ENCODE measurements at regions not wholly inside any gene's neighbourhood (a gene's known extent, or its start where the extent isn't known, plus 50 kb on each side); places are given as distances from the start of the nearest gene placed in this dataset.
A peak's percentile ranks its signal among the peaks of the same experiment; 100 is the strongest.

DNA sequence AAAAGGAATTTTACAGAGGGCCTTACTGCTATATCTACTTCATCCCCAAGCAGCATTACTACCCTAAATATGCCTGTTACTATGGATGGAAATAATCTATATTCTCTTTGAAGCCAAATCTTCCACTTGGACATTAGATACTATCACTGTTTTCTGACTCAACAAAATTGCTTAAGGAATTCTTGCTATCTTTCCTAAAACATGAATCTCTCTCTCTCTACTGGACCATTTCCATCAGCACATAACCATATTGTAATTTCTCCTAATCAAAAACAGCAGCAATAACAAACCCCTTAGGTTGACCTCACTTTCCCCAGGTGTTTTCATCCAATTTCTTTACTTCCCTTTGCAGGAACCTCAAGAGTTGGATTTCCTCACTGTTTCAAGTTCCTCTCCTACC lies 67.9 kb upstream of the BLID start:
- H3K36me3 Mint-ChIP-seq (ENCODE audit: insufficient read depth in 2 of 2), result no peaks in the 10 kb centered on the region
- no peak for DNase-seq
- no peaks in the 10 kb centered on the region for H3K4me1 Mint-ChIP-seq (ENCODE audit: low read depth)
- no peak overlapping the region for H3K27ac Mint-ChIP-seq
- H3K27me3 Mint-ChIP-seq (ENCODE audit: low read depth), result peaks cover 13% of the 10 kb centered on the region
- H3K4me3 Mint-ChIP-seq, result no peak overlapping the region
- no peaks in the 10 kb centered on the region for H3K9me3 Mint-ChIP-seq
- ATAC-seq (replicated peaks in 1 of 2), result no peak

DNA sequence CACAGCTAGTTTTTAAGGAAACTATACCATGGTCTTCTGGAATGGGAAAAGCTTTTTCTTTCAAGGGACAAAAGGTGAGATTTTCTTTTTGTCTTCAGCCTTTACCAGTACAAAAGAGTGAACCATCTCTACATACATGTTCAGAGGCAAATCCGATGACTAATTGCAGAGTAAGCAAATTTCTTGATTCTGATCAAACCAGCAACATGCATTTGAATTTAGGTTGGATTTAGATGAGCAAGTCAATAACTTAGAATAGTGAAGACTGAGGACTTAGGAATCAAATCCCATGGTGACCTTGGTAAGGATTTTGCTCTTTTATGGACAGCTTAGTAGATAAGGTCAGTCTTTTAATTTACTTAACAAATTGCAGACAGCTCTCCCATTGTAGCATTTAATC lies 65.9 kb upstream of the BLID start:
- Mint-ChIP-seq H3K4me3 (no peak overlapping the region), H3K36me3 (ENCODE audit: insufficient read depth in 2 of 2) (no peaks in the 10 kb centered on the region), H3K27me3 (ENCODE audit: low read depth) (peaks cover 13% of the 10 kb centered on the region), H3K4me1 (ENCODE audit: low read depth) (no peaks in the 10 kb centered on the region), H3K27ac (no peak overlapping the region), H3K9me3 (no peaks in the 10 kb centered on the region)
- ATAC-seq (replicated peaks in 1 of 2) (no peak), DNase-seq (no peak)

DNA sequence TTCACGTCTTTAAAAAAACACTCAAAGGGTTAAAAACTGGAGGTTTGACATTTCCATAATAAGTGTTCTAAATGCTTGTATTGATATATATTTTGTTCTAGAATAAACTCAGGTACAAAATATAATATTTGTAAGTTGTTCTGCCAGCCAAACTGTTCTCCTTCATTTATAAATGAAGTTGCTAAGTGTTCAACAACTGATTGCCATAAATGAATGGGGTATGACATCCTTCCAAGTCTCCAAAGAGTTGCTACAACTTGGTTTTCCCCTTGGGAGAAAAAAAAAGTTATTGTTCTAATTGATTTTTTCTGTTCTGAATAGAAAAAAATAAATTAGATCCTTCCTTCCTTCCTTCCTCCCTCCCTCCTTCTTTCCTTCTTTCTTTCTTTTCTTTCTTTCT lies 65.4 kb upstream of the BLID start:
- Mint-ChIP-seq H3K27ac (no peak overlapping the region), H3K27me3 (ENCODE audit: low read depth) (peaks cover 13% of the 10 kb centered on the region), H3K4me3 (no peak overlapping the region), H3K9me3 (no peaks in the 10 kb centered on the region), H3K36me3 (ENCODE audit: insufficient read depth in 2 of 2) (no peaks in the 10 kb centered on the region), H3K4me1 (ENCODE audit: low read depth) (no peaks in the 10 kb centered on the region)
- ATAC-seq (replicated peaks in 1 of 2) (no peak), DNase-seq (no peak)

DNA sequence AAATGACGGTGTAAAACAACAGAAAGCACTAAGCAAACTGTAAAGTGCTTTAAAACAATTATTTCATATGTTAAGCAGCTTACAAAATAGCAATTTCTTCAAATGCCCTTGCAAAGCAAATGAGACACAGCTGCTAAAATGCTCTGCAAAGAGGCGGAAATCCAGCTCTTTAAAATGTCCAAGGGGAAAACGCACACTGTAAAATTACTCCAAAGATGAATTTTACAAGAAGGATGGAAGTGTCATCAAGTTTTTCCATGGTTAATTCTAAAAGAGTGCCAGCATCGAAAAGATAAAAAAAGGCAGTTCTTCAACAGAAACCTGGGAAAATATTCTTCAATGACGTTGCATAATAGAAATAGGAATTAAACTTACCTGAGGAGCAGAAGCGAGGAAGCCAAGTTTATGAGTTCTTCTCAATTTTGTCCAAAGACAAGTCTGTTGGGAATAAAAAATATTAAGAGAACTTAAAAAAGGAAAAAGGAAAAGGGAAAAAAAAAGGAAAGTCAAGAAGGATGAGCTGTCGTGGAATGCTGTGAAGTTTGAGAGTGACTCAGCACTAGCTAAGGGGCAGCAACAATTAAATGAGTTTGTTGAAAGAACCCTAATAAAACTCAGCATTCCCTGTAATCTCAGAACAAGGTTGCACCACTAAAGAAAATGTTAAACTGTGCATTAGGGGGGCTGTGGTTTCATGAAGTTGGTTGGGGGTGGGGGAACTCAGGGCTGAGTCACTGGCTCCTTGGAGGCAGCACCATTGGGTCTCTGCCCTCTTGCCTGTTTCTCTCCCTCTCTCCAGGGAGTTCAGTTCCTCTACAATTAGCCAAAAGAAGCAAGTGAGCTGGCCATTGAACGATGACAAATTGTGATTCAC lies 64.2 kb upstream of the BLID start:
- Mint-ChIP-seq H3K27me3 (ENCODE audit: low read depth) (peaks cover 9% of the 10 kb centered on the region), H3K27ac (no peak overlapping the region), H3K4me1 (ENCODE audit: low read depth) (no peaks in the 10 kb centered on the region), H3K4me3 (no peak overlapping the region), H3K9me3 (no peaks in the 10 kb centered on the region), H3K36me3 (ENCODE audit: insufficient read depth in 2 of 2) (no peaks in the 10 kb centered on the region)
- ATAC-seq (replicated peaks in 1 of 2) (no peak), DNase-seq (no peak)

DNA sequence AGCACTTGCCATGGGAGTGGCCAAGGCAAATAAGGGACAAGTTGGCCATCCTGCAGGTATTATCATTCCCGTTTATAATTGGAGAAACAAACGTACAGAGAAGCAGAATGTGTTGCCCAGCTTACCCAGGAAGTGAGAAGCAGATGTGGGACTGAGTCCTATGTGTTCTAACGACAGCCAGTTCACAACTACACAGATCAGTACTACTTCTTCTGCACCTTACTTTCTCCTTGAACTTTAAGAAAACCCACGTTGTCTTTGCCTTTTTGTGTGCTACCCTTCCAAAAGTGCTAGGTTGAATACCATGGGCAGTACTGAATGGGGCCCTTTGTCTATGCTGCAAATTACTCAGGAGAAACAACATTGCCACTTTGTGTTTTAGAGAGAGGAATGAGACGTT lies 62.8 kb upstream of the BLID start:
- Mint-ChIP-seq H3K36me3 (ENCODE audit: insufficient read depth in 2 of 2) (no peaks in the 10 kb centered on the region), H3K4me3 (no peak overlapping the region), H3K27ac (no peak overlapping the region), H3K9me3 (no peaks in the 10 kb centered on the region), H3K27me3 (ENCODE audit: low read depth) (no peaks in the 10 kb centered on the region), H3K4me1 (ENCODE audit: low read depth) (no peaks in the 10 kb centered on the region)
- DNase-seq (no peak), ATAC-seq (replicated peaks in 1 of 2) (no peak)

DNA sequence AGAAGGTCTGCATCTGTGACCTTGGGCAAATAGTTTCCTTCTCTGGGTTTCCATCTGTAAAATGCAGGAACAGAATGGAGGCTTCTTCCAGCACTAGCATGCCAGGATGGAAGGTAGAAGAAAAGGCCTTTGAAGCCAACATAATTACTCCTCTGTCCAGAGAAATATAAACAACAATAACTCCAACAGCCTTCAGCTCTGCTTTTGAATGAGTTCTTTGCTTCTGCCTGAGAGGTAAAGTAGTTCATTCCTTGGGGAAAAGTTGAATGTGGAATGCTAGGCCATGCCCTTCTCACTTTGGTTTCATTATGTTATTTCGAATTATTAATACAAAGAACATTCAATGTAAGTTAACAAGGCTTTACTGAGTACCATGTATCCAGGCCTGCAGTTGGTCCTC lies 61.2 kb upstream of the BLID start:
- H3K4me3 Mint-ChIP-seq, result no peak overlapping the region
- no peak overlapping the region for H3K27ac Mint-ChIP-seq
- H3K9me3 Mint-ChIP-seq, result no peaks in the 10 kb centered on the region
- no peaks in the 10 kb centered on the region for H3K36me3 Mint-ChIP-seq (ENCODE audit: insufficient read depth in 2 of 2)
- ATAC-seq (replicated peaks in 1 of 2) (no peak), DNase-seq (no peak)
- peaks cover 5% of the 10 kb centered on the region for H3K27me3 Mint-ChIP-seq (ENCODE audit: low read depth)
- H3K4me1 Mint-ChIP-seq (ENCODE audit: low read depth), result no peaks in the 10 kb centered on the region

DNA sequence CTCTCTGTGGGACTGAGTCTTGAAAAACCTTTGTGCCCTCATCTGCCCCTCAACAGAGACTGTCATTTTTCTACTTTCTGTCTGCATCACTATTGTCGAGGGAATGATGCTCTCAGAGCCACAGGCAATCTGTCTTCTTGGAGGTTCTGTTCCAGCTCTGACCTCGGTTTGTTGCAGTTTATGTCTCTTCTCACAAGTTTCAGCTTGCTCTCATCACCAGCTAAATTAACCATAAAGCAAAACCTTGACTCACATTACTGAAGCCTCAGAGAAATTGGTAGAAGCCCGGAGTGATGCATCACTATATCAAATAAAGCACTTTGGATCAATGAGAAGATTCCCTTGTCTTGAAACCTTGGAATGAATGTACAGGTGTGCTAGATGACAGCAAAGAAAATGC lies 60.6 kb upstream of the BLID start:
- no peak overlapping the region for H3K4me3 Mint-ChIP-seq
- no peak for DNase-seq
- no peak overlapping the region for H3K27ac Mint-ChIP-seq
- no peaks in the 10 kb centered on the region for H3K9me3 Mint-ChIP-seq
- no peak for ATAC-seq (replicated peaks in 1 of 2)
- no peaks in the 10 kb centered on the region for H3K4me1 Mint-ChIP-seq (ENCODE audit: low read depth)
- H3K36me3 Mint-ChIP-seq (ENCODE audit: insufficient read depth in 2 of 2), result no peaks in the 10 kb centered on the region
- H3K27me3 Mint-ChIP-seq (ENCODE audit: low read depth), result peaks cover 5% of the 10 kb centered on the region

DNA sequence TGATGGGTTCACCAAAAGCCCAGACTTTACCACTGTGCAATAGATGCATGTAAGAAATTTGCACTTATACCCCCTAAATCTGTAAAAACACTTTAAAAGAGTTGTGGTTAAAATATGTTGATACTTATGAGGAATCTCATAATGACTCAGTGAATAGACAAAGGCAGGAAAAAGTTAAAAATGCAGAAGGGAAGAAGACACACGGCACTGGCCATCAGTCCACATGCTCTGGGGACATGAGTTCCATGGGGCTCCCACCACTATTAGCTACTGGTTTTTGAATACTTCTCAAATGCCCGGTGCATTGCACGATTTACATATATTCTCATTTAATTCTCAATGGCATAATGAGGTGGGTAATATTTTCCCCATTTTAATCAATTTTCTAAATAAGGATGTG lies 59.3 kb upstream of the BLID start:
- no peaks in the 10 kb centered on the region for H3K36me3 Mint-ChIP-seq (ENCODE audit: insufficient read depth in 2 of 2)
- no peak overlapping the region for H3K27ac Mint-ChIP-seq
- ATAC-seq (replicated peaks in 1 of 2) (no peak), DNase-seq (no peak)
- no peak overlapping the region for H3K4me3 Mint-ChIP-seq
- no peaks in the 10 kb centered on the region for H3K9me3 Mint-ChIP-seq
- H3K4me1 Mint-ChIP-seq (ENCODE audit: low read depth), result no peaks in the 10 kb centered on the region
- peaks cover 5% of the 10 kb centered on the region for H3K27me3 Mint-ChIP-seq (ENCODE audit: low read depth)

DNA sequence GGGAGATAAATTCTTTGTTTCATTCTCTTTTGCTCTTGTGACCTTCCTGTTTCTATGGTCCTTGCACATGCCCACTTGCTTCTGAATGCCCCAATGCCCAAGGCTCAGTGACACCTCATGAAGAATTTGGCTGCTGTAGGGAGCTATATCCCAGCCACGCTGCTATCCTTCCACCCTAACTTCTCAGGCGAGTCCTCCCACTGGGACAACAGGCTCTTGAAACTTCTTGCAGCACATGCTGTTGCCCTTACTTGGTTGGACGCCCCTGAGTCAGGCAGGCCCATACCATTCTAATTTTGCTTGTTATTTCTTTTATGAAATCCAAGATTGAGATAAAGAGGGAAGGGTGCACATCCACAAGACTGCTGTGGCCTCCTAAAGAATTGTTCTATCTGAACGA lies 57.6 kb upstream of the BLID start:
- Mint-ChIP-seq H3K27ac (no peak overlapping the region), H3K4me1 (ENCODE audit: low read depth) (no peaks in the 10 kb centered on the region), H3K36me3 (ENCODE audit: insufficient read depth in 2 of 2) (no peaks in the 10 kb centered on the region), H3K9me3 (no peaks in the 10 kb centered on the region), H3K4me3 (no peak overlapping the region), H3K27me3 (ENCODE audit: low read depth) (peaks cover 5% of the 10 kb centered on the region)
- DNase-seq, result no peak
- no peak for ATAC-seq (replicated peaks in 1 of 2)

DNA sequence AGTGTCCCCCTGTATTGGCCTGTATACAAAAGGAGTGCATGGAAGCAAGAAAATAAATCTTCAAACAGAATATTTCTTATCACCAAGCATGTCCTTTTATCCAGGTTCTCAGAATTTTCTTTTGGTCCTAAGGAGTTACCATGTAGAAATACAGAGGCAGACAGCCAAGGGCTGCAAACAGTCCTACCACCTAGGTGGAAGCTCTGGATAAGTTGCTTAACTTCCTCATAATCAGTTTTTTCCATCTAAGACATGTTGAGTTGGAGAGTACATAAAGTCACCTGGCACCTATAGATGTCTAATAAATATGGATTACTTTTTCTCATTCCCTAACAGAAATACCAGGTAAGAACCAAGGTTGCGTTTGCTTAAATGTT lies 57.0 kb upstream of the BLID start:
- Mint-ChIP-seq H3K36me3 (ENCODE audit: insufficient read depth in 2 of 2) (no peaks in the 10 kb centered on the region), H3K27ac (no peak overlapping the region), H3K4me3 (no peak overlapping the region), H3K4me1 (ENCODE audit: low read depth) (no peaks in the 10 kb centered on the region), H3K27me3 (ENCODE audit: low read depth) (peaks cover 5% of the 10 kb centered on the region), H3K9me3 (no peaks in the 10 kb centered on the region)
- no peak for ATAC-seq (replicated peaks in 1 of 2)
- DNase-seq, result no peak

DNA sequence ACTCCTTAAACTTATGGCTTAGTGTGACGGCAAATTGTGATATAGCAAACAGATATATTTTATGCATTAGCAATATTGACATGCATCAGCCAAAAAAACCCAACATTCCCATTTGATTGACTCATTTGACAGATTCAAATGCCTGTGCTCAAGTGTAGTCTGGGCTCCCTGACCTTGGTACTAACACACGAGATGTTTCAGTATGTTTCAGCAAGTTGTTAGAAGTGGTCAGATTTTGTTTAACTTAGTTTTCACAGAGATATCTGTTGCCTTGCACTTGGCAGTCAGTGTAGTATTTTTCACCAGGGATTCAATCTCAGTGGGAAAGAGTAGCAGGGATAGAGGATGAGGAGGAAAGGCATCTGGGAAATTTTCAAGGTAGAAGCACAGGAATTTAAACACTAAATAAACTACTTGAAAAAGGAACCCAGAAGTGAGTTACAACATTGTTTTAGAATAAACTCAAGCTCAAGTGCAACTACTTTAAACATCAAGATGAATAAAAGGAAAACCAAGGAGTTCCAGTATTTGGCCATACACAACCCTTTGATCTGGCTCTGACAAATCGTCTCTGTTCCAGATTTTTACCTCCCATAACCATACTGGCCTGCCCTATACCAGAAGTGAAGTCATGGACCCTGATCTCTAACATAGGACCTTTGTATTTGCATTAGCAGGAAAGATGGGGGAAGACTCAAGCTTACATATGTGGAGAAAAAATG lies 56.5 kb upstream of the BLID start:
- H3K27me3 Mint-ChIP-seq (ENCODE audit: low read depth), result peaks cover 5% of the 10 kb centered on the region
- H3K4me3 Mint-ChIP-seq, result no peak overlapping the region
- no peaks in the 10 kb centered on the region for H3K4me1 Mint-ChIP-seq (ENCODE audit: low read depth)
- no peaks in the 10 kb centered on the region for H3K9me3 Mint-ChIP-seq
- DNase-seq (no peak), ATAC-seq (replicated peaks in 1 of 2) (no peak)
- no peak overlapping the region for H3K27ac Mint-ChIP-seq
- no peaks in the 10 kb centered on the region for H3K36me3 Mint-ChIP-seq (ENCODE audit: insufficient read depth in 2 of 2)

DNA sequence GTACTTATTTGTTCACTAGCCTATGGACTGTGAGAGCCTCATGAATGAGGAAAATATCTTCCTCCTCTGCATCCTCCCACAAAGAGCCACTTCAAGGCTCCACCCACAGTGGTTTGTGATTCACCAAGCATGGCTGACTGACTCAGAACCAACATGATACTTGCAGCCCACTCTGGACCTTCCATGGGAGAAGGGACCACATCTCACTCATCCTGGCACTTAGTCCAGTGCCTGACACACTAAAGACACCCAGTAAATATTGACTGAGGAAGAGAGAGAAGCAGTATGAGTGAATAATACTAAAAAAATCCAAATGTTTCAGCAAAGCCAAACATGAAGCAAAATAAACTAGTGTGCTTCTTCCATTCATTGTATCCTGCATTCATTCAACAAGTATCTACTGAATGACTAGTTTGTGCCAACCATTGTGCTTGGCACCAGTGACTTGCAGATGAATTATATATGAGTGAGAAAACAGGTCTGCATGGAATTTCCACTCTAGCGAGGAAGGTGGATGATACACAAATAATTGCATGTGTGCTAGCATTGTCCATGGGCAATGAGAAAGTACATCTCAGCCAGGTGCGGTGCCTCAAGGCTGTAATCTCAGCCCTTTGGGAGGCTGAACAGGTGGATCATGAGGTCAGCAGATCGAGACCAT lies 54.9 kb upstream of the BLID start:
- Mint-ChIP-seq H3K4me3 (no peak overlapping the region), H3K27ac (no peak overlapping the region), H3K27me3 (ENCODE audit: low read depth) (peaks cover 5% of the 10 kb centered on the region), H3K36me3 (ENCODE audit: insufficient read depth in 2 of 2) (no peaks in the 10 kb centered on the region), H3K9me3 (no peaks in the 10 kb centered on the region), H3K4me1 (ENCODE audit: low read depth) (no peaks in the 10 kb centered on the region)
- peak; percentile 1 to 13 for DNase-seq
- ATAC-seq (replicated peaks in 1 of 2), result peak; percentile 58 to 71

DNA sequence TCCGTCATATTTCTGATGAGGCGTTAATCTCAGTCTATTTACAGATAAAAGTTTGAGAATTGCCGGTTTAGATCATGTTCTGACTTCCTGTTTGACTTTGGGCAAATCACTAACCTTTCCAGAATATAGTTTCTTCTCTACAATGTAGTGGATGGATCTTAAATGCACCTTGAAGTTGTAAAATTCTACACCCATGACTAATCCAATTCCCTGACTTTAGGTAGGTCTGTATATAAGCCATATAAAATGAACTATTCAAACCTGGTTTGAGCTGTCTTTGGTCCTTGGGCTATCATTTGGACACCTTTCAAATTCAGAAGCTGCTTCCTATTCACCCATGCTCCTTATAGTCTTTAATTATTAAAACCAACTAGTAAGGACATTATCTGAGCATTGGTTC lies 52.2 kb upstream of the BLID start:
- H3K36me3 Mint-ChIP-seq (ENCODE audit: insufficient read depth in 2 of 2), result no peaks in the 10 kb centered on the region
- H3K27me3 Mint-ChIP-seq (ENCODE audit: low read depth), result peaks cover 5% of the 10 kb centered on the region
- no peak overlapping the region for H3K4me3 Mint-ChIP-seq

More for the DNA sequence above, 52.2 kb upstream of the BLID start:
- Mint-ChIP-seq H3K9me3 (no peaks in the 10 kb centered on the region), H3K27ac (no peak overlapping the region), H3K4me1 (ENCODE audit: low read depth) (no peaks in the 10 kb centered on the region)
- ATAC-seq (replicated peaks in 1 of 2) (no peak), DNase-seq (no peak)

Measured in activated T-cell treated with anti-CD3 and anti-CD28 coated beads, Interleukin-2, amount 50 U/mL, for 72 hours (primary cell).